ENCODE measurements at regions not wholly inside any gene's neighbourhood (a gene's known extent, or its start where the extent isn't known, plus 50 kb on each side); places are given as distances from the start of the nearest gene placed in this dataset.

DNA sequence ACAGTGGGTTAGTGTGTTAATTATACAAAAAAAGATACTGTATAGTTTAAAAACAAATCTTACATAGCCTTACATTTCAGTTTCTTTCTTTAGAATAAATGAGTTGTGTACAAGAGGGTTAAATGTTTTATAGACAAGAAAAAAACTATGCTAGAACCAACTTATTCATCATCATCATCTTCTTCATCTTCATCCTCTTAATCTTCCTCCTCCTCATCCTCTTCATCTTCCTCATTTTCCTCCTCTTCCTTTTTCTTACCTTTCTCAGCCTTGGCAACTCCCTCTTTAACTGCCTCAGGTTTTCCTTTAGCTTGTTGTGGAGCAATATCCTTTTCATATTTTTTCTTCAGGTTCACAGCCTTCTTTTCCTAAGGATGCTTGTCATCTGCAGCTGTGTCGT is 53.7 kb downstream of the RPS12 start:
- DNase-seq: no peak

- no peak for DNase-seq
These were observed 58.6 kb downstream of the RPS12 start for GRCh38 chr6:132872923-132873322.

GRCh38 chr6:132877003-132877402 is 62.6 kb downstream of the RPS12 start:
- no peak for DNase-seq

DNA sequence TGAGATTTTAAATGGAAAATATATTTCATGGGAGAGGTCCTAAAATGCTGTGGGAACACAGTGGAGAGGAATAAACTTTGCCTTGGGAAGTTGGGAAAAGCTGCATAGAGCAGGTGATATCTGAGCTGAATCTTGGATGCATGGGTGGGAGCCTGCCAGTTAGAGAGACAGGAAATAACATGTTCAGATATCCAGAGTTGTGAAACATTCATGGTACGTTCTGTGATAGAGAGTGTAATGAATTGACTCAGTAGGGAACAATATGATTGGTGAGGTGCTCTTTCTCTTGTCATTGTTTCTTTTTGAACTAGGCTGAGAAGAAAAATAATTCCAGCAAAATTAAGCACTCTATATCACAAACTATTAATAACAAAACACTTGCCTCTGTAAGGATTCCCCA is 72.8 kb downstream of the RPS12 start:
- no peak for DNase-seq

DNA sequence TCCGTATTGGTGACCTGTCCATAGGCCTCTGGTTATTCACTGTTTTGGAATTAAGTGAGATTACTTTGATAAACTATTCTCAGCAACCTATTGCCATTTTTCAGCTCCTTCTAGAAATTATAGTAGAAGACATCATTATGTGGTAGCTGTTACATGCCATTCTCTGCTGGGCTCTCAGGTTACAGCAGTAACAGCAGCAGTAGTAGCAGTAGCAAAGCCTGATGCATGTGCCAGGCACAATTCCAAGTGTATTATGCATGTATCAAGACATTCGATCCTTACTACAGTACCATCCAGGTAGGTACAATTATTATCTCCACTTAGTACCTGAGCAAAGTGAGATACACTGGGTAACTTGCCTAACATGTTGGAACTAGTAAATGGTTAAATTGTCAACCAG is 74.3 kb downstream of the RPS12 start:
- no peak for DNase-seq

- DNase-seq: no peak
These were observed 78.8 kb downstream of the RPS12 start for GRCh38 chr6:132892929-132893771.

DNA sequence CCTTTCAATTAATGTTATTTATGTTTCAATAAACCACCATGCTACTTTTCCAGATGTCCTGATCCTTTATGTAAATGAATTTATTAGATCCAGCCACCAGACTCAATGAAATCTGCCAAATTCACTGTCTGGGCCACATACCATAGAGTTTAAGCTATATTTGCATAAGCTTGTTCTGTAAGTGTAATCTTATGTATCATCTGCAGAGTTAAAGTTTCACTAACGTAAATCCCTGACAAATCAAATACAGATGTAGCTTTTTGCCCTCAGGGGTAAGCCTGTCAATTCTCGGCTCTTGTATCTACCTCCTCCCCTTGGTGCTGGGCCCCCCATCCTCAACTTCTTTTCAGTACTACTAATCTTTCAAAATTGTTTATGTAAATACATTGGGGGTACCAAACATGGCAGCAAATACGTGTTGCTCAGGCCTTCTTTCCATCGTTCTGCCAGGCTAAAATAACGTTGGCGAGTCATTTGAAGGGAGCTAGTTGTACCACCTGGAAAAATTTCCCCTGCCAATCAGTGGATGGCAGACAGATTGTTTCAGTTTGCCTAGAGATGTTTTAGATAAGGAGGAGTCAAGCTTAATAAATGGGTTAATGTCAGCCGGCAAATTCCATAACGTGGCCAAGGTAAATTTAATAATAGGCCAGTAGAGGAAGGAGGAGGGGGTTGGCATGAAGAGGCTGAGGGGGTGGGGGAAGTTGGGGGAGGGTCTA is 79.6 kb downstream of the RPS12 start:
- peak; percentile 62 for DNase-seq

GRCh38 chr6:132898376-132898775 is 84.0 kb downstream of the RPS12 start:
- DNase-seq: no peak

DNA sequence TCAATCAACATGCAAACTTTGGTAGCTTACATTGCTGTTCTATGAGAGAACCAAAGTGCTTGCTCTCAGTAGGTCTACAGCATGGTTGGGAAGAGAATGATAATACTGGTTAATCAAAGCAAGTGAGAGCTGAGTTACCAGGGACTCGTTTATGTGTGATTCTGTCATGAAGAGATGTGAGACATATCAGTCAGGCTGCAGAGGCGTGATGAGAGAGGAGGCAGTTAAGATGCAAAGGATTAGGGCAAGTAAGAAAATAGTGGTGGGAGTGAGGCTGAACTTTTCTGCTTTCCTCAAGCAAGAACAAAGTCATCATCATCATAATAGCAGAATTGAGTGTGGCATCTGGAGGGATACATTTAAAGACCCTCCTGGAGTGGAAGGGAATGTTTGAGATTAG is 86.5 kb downstream of the RPS12 start:
- DNase-seq: no peak

DNA sequence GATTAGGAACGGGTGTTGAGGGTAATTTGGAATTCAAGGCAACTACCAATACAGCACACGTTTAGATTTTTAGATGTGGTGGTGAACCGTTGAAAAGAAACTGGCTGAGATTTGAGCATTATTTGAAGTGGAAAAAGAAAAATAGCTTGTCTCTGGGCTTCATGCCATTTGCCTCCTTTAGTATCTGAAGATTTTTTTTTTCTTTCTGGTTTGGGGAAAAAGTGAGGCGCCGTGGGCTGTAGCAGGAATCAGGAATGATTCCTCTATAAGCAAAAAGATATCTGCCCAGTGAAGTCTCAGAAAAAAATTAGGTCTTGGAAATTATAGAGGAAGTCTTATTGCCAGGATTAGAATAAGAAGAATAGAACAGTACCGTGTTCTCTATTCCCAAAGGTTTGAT is 88.5 kb downstream of the RPS12 start:
- no peak for DNase-seq

GRCh38 chr6:132907231-132907630 is 92.9 kb downstream of the RPS12 start:
- DNase-seq: no peak

GRCh38 chr6:132907914-132908313 is 93.5 kb downstream of the RPS12 start:
- no peak for DNase-seq

- DNase-seq: no peak
These were observed 95.4 kb downstream of the RPS12 start for GRCh38 chr6:132909742-132910141.

- DNase-seq: no peak
These were observed 96.4 kb downstream of the RPS12 start for GRCh38 chr6:132910759-132911158.

- DNase-seq: no peak
These were observed 104.9 kb downstream of the RPS12 start for GRCh38 chr6:132919045-132919860.

GRCh38 chr6:132927713-132928112 is 113.3 kb downstream of the RPS12 start:
- DNase-seq: no peak

- DNase-seq: peak; percentile 70
These were observed 114.8 kb downstream of the RPS12 start for GRCh38 chr6:132929141-132929540.

GRCh38 chr6:132931313-132931712 is 116.9 kb downstream of the RPS12 start:
- no peak for DNase-seq

GRCh38 chr6:132931936-132932514 is 117.7 kb downstream of the RPS12 start:
- DNase-seq: no peak

GRCh38 chr6:132932588-132932987 is 118.2 kb downstream of the RPS12 start:
- DNase-seq: no peak

DNA sequence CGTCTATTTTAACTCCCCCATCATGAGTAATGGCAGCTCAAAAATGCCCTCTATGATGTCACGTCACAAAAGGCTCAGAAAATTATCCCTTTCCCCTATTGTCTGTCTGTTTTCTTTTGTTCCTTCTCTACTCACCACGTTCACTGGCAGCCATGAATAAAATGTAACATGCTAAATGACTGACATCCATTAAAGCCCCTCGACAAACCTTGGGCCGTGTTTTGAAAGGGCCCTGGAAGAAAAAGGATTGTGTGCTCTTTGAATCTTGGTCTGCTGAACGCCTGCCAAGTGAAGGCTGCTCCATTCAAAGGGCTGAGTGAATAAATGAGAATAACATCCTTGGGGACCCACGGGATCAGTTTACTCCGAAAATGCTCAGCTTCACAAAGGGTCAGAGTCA is 118.7 kb downstream of the RPS12 start:
- no peak for DNase-seq

DNA sequence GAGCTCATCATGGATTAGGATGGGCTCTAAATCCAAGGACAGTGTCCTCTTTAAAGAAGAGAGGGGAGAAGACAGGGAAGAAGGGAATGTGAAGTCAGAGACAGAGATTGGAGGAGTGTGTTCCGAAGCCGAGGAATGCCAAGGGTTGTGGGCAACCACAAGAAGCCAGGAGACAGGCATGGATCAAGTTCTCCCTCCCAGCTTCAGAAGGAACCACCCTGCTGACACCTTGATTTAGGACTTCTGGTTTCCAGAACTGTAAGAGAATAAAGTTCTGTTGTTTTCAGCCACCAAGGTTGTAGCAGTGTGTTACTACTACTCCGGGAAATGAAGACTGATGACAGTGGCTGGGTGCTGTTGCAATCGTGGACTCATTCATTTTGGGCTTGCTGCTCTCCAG is 120.1 kb downstream of the RPS12 start:
- DNase-seq: no peak

- no peak for DNase-seq
These were observed 122.3 kb downstream of the RPS12 start for GRCh38 chr6:132936646-132937045.
